DND-41 (cell line): ENCODE measurements at regions not wholly inside any gene's neighbourhood (a gene's known extent, or its start where the extent isn't known, plus 50 kb on each side); places are given as distances from the start of the nearest gene placed in this dataset.

Source experiments
- ATAC-seq: fragments of 200-7000 bp; cut with Tn5 transposase; 3 replicates; pipeline ENCODE4 v1.9.1; 2021; ENCODE audit warnings: low read depth; ENCODE audit not compliant: insufficient read depth
- DNase-seq: peaks from one replicate; pipeline ENCODE4 v3.0.0-alpha.2; 2020
- H2AFZ ChIP-seq: 2 replicates; pipeline ENCODE4 v1.6.0; 2012; ENCODE audit warnings: low read depth, low read length
- H3K27ac ChIP-seq: 2 replicates; pipeline ENCODE4 v1.5.1; 2012; ENCODE audit warnings: low read length, inconsistent platforms
- H3K27me3 ChIP-seq: fragments of 200-600 bp; sonication (generic); 2 replicates; pipeline ENCODE4 v1.6.0; 2012; ENCODE audit warnings: low read length, mild to moderate bottlenecking, inconsistent platforms; ENCODE audit not compliant: insufficient read depth, poor library complexity
- H3K36me3 ChIP-seq: 2 replicates; pipeline ENCODE4 v1.5.1; 2012; ENCODE audit warnings: low read length, inconsistent platforms; ENCODE audit not compliant: insufficient read depth
- H3K4me1 ChIP-seq: 2 replicates; pipeline ENCODE4 v1.5.1; 2012; ENCODE audit warnings: mild to moderate bottlenecking, low read length; ENCODE audit not compliant: insufficient read depth
- H3K4me2 ChIP-seq: 2 replicates; pipeline ENCODE4 v1.6.0; 2012; ENCODE audit warnings: mild to moderate bottlenecking, moderate library complexity, low read length, inconsistent platforms; ENCODE audit not compliant: insufficient read depth
- H3K4me3 ChIP-seq, 2 experiments: fragments of 200-600 bp in 1 of 2; shearing (Covaris generic) in 1 of 2; 2 replicates each; pipeline ENCODE4 v1.5.1; 2012 to 2016; ENCODE audit warnings: inconsistent platforms in 2 of 2, low read length in 2 of 2, mild to moderate bottlenecking in 2 of 2, low read depth in 1 of 2, moderate library complexity in 1 of 2
- H3K79me2 ChIP-seq: 2 replicates; pipeline ENCODE4 v1.6.0; 2012; ENCODE audit warnings: low read length, inconsistent platforms; ENCODE audit not compliant: insufficient read depth
- H3K9ac ChIP-seq: 2 replicates; pipeline ENCODE4 v1.6.0; 2012; ENCODE audit warnings: low read depth, mild to moderate bottlenecking, inconsistent platforms, low read length, moderate library complexity
- H3K9me3 ChIP-seq: 2 replicates; pipeline ENCODE4 v1.5.1; 2012; ENCODE audit warnings: low read length, moderate library complexity, mild to moderate bottlenecking, inconsistent platforms; ENCODE audit not compliant: insufficient read depth, severe bottlenecking
- H4K20me1 ChIP-seq: 2 replicates; pipeline ENCODE4 v1.6.0; 2012; ENCODE audit warnings: low read length; ENCODE audit not compliant: insufficient read depth
- EZH2 ChIP-seq: IDR thresholded peaks from 3 replicates; pipeline ENCODE4 v1.6.1; 2012; ENCODE audit warnings: borderline replicate concordance, low read depth, mild to moderate bottlenecking, moderate library complexity, low read length, inconsistent platforms; ENCODE audit not compliant: severe bottlenecking
- TF ChIP-seq, protein P1 (sequence below): IDR thresholded peaks from 2 replicates; pipeline ENCODE4 v1.5.1; 2012; ENCODE audit warnings: borderline replicate concordance, low read length, moderate library complexity, mild to moderate bottlenecking; ENCODE audit not compliant: poor library complexity, severe bottlenecking; ENCODE audit errors: extremely low read depth

DNA sequence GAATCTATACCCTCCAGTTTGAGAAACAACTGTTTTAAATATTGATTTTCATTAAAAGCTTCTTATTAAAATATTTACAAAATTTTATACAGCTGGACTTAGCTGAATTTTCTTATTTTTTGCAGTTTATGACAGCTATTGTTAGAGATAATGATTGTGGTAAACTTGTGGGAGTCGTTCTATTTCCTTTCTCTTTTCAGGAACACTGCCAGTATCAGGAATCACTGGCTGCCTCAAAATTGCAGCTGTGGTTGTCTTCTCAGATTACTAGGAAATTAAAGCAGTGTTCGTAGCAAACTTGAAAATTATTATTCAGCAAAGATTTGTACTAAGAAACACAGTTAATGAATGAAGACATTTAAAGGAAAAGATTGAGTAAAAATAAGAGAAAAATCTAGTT, 311.0 kb downstream of the CENPW start:
- Histone ChIP-seq H2AFZ (no peak overlapping the region), H3K4me3 (no peak overlapping the region)

DNA sequence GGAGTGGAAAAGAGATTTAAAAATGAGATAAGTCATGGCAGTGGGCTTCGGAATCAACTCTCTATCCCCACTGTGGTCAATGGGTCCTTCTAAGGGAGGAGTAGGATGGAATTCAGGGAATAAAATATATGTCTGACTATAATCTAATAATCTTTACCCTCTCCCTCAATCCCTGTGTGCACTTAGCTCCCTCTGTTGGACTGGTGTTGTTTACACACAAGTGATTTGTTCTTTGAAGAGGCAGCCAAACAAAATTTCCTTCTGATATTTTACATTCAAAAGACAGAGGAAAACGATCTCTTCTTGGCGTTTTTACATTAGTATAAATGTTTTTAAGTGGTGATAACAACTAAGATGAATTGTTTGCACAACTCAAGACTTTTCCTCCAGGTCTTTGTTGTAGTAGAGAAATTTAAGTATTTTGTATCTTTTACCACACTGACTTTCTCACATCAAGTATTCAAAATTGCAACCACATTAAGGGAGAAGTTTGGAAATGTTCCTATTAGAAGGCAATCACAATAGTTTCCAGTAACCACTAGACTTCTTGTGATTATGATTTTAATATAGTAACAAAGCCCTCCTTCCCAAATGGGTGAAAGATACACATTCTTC, 317.8 kb downstream of the CENPW start:
- Histone ChIP-seq H3K4me1 (no peaks in the 10 kb centered on the region), H4K20me1 (no peaks in the 10 kb centered on the region), H3K36me3 (no peaks in the 10 kb centered on the region), H3K79me2 (no peaks in the 10 kb centered on the region), H3K9ac (no peak overlapping the region), H3K4me2 (no peak overlapping the region), H3K4me3 (no peak overlapping the region), H3K27me3 (no peaks in the 10 kb centered on the region), H3K27ac (no peak overlapping the region), H2AFZ (no peak overlapping the region), H3K9me3 (peaks cover 11% of the 10 kb centered on the region)
- DNase-seq (no peak), ATAC-seq (no peak)
- TF ChIP-seq EZH2: no peak
- TF ChIP-seq, protein P1, sequence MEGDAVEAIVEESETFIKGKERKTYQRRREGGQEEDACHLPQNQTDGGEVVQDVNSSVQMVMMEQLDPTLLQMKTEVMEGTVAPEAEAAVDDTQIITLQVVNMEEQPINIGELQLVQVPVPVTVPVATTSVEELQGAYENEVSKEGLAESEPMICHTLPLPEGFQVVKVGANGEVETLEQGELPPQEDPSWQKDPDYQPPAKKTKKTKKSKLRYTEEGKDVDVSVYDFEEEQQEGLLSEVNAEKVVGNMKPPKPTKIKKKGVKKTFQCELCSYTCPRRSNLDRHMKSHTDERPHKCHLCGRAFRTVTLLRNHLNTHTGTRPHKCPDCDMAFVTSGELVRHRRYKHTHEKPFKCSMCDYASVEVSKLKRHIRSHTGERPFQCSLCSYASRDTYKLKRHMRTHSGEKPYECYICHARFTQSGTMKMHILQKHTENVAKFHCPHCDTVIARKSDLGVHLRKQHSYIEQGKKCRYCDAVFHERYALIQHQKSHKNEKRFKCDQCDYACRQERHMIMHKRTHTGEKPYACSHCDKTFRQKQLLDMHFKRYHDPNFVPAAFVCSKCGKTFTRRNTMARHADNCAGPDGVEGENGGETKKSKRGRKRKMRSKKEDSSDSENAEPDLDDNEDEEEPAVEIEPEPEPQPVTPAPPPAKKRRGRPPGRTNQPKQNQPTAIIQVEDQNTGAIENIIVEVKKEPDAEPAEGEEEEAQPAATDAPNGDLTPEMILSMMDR: peak; percentile 26

More for the DNA sequence above, 311.0 kb downstream of the CENPW start:
- ATAC-seq (no peak), DNase-seq (no peak)
- no peaks in the 10 kb centered on the region for H3K4me1 ChIP-seq
- no peak overlapping the region for H3K4me2 ChIP-seq
- H3K27me3 ChIP-seq: no peaks in the 10 kb centered on the region
- peaks cover 11% of the 10 kb centered on the region for H3K9me3 ChIP-seq
- H3K27ac ChIP-seq: no peak overlapping the region
- H4K20me1 ChIP-seq: no peaks in the 10 kb centered on the region
- TF ChIP-seq, protein P1: no peak
- TF ChIP-seq EZH2: no peak
- H3K79me2 ChIP-seq: no peaks in the 10 kb centered on the region
- H3K9ac ChIP-seq: no peak overlapping the region
- H3K36me3 ChIP-seq: no peaks in the 10 kb centered on the region

DNA sequence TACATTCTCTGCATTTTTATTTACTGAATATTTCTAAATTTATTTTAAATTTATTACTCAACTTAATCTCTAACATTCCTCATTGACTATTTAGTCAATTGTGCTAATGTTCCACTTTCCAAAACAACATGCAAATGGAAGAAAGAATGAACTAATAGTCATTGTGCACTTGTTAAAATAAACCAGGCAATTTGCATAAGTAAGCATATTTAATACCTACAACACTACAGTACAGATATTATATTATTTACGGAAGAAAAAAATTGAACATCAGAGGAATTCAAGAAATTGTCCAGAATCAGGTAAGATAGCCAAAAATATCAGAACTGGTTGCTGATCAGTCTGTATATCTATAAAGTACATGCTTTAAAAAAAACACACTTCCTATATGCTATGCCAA, 320.5 kb downstream of the CENPW start:
- Histone ChIP-seq H3K9me3 (no peaks in the 10 kb centered on the region), H3K9ac (no peak overlapping the region), H3K79me2 (no peaks in the 10 kb centered on the region), H4K20me1 (no peaks in the 10 kb centered on the region), H3K27ac (no peak overlapping the region), H3K4me3 (no peak overlapping the region), H3K36me3 (no peaks in the 10 kb centered on the region), H3K4me2 (no peak overlapping the region), H2AFZ (no peak overlapping the region), H3K4me1 (no peaks in the 10 kb centered on the region), H3K27me3 (no peaks in the 10 kb centered on the region)
- TF ChIP-seq, protein P1: no peak
- TF ChIP-seq EZH2: no peak
- DNase-seq (no peak), ATAC-seq (no peak)
